SK-N-SH (cell line): ENCODE measurements at regions not wholly inside any gene's neighbourhood (a gene's known extent, or its start where the extent isn't known, plus 50 kb on each side); places are given as distances from the start of the nearest gene placed in this dataset.

Experiments used
- CTCF ChIA-PET: fragments of 300-600, 350-600 bp; formaldehyde crosslinking; extraction: SDS; loops from one replicate; lab custom pipeline; 2021; lab: Yijun Ruan, JAX
- POLR2A ChIA-PET: fragments of 350-600 bp; sonication (Branson Sonifier 250); formaldehyde crosslinking; extraction: SDS; loops from one replicate; lab custom pipeline; 2020; ENCODE audit warnings: antibody characterized with exemption, inconsistent platforms; lab: Yijun Ruan, JAX
- DNase-seq: peaks from one replicate; pipeline ENCODE4 v3.0.0; 2012
- H2AFZ ChIP-seq: fragments of 200-600 bp; sonication (generic); 2 replicates; pipeline ENCODE4 v1.8.1; 2016; ENCODE audit warnings: antibody characterized with exemption, mild to moderate bottlenecking, low read depth
- H3F3A ChIP-seq: fragments of 200-600 bp; sonication (generic); replicated peaks from 2 replicates; pipeline ENCODE3; 2016; ENCODE audit warnings: antibody characterized with exemption, mild to moderate bottlenecking; ENCODE audit not compliant: insufficient read depth
- H3K27ac ChIP-seq, 2 experiments: fragments of 200-500 bp in 1 of 2; fragments of 200-600 bp in 1 of 2; sonication (Bioruptor generic) in 1 of 2; sonication (generic), shearing (Covaris generic) in 1 of 2; 2 replicates each; pipeline versions ENCODE4 v1.5.1 to v1.6.1; 2014 to 2016; ENCODE audit warnings: low read depth in 2 of 2, inconsistent platforms in 1 of 2, low read length in 1 of 2, mild to moderate bottlenecking in 1 of 2, mixed read lengths in 1 of 2
- H3K27me3 ChIP-seq: fragments of 200-600 bp; sonication (generic), shearing (Covaris generic); 2 replicates; pipeline ENCODE4 v1.6.1; 2016; ENCODE audit warnings: mixed run types; ENCODE audit not compliant: insufficient read depth
- H3K36me3 ChIP-seq, 2 experiments: fragments of 200-500 bp in 1 of 2; fragments of 200-600 bp in 1 of 2; sonication (Bioruptor generic) in 1 of 2; sonication (generic) in 1 of 2; replicated peaks in 1 of 2; 2 replicates each; pipeline versions ENCODE3 to v1.5.1; 2014 to 2016; ENCODE audit warnings: low read length in 1 of 2, mild to moderate bottlenecking in 1 of 2; ENCODE audit not compliant: insufficient read depth in 2 of 2, control insufficient read depth in 1 of 2
- H3K4me1 ChIP-seq, 2 experiments: fragments of 200-500 bp in 1 of 2; fragments of 200-600 bp in 1 of 2; sonication (Bioruptor generic) in 1 of 2; sonication (generic), shearing (Covaris generic) in 1 of 2; 2 replicates each; pipeline versions ENCODE4 v1.5.1 to v1.6.1; 2014 to 2016; ENCODE audit warnings: low read depth in 1 of 2, low read length in 1 of 2, mixed run types in 1 of 2; ENCODE audit not compliant: insufficient read depth in 2 of 2, control insufficient read depth in 1 of 2
- H3K4me2 ChIP-seq: fragments of 200-600 bp; sonication (generic), shearing (Covaris generic); 2 replicates; pipeline ENCODE4 v1.6.1; 2017; ENCODE audit warnings: mixed run types
- H3K4me3 ChIP-seq, 2 experiments: fragments of 200-500 bp in 1 of 2; fragments of 200-600 bp in 1 of 2; sonication (Bioruptor generic) in 1 of 2; sonication (generic), shearing (Covaris generic) in 1 of 2; 2 replicates each; pipeline versions ENCODE4 v1.5.1 to v1.8.1; 2014 to 2016; ENCODE audit warnings: low read depth in 2 of 2, inconsistent platforms in 1 of 2, low read length in 1 of 2, mild to moderate bottlenecking in 1 of 2, mixed read lengths in 1 of 2, moderate library complexity in 1 of 2
- H3K79me2 ChIP-seq: fragments of 200-600 bp; sonication (generic); 2 replicates; pipeline ENCODE4 v1.8.1; 2017; ENCODE audit warnings: mild to moderate bottlenecking; ENCODE audit not compliant: insufficient read depth
- H3K9ac ChIP-seq: fragments of 200-600 bp; sonication (generic); 2 replicates; pipeline ENCODE4 v1.6.1; 2017; ENCODE audit warnings: mixed run types
- H3K9me2 ChIP-seq: fragments of 200-600 bp; sonication (generic); 2 replicates; pipeline ENCODE4 v1.6.1; 2017; ENCODE audit warnings: mixed run types
- H3K9me3 ChIP-seq: fragments of 200-600 bp; sonication (generic); 2 replicates; pipeline ENCODE4 v1.6.1; 2017; ENCODE audit warnings: mixed run types, mild to moderate bottlenecking, moderate library complexity
- H4K20me1 ChIP-seq: fragments of 200-600 bp; sonication (generic); 2 replicates; pipeline ENCODE4 v1.6.1; 2017; ENCODE audit warnings: mild to moderate bottlenecking, mixed run types; ENCODE audit not compliant: insufficient read depth
- EZH2phosphoT487 ChIP-seq: fragments of 200-600 bp; sonication (generic); IDR thresholded peaks from 2 replicates; pipeline ENCODE4 v1.6.1; 2017; ENCODE audit warnings: low read depth, mixed run types, mild to moderate bottlenecking, antibody characterized with exemption, moderate library complexity, borderline replicate concordance
- FOSL2 ChIP-seq: IDR thresholded peaks from 2 replicates; pipeline ENCODE4 v1.4.0; 2012; ENCODE audit warnings: low read depth, mild to moderate bottlenecking, moderate library complexity, borderline replicate concordance
- GATA2 ChIP-seq: sonication (generic); formaldehyde crosslinking; IDR thresholded peaks from 2 replicates; pipeline ENCODE4 v1.5.0; 2020; ENCODE audit warnings: mild to moderate bottlenecking, missing genetic modification reagents
- JUND ChIP-seq: IDR thresholded peaks from 2 replicates; pipeline ENCODE4 v1.4.0; 2012
- MEF2A ChIP-seq: IDR thresholded peaks from 2 replicates; pipeline ENCODE4 v1.4.0; 2012; ENCODE audit warnings: low read depth, borderline replicate concordance
- NRF1 ChIP-seq: IDR thresholded peaks from 2 replicates; pipeline ENCODE4 v1.6.1; 2012; ENCODE audit warnings: low read depth, mild to moderate bottlenecking, low read length
- POLR2AphosphoS5 ChIP-seq: IDR thresholded peaks from 2 replicates; pipeline ENCODE4 v1.6.1; 2012; ENCODE audit warnings: low read depth, low read length
- RCOR1 ChIP-seq: fragments of 150-350 bp; IDR thresholded peaks from 2 replicates; pipeline ENCODE4 v1.6.1; 2017; ENCODE audit warnings: antibody characterized with exemption, low read length
- RFX5 ChIP-seq: IDR thresholded peaks from 2 replicates; pipeline ENCODE4 v1.6.1; 2012; ENCODE audit warnings: mild to moderate bottlenecking, improper control_type of control experiment, low read length
- RXRA ChIP-seq: IDR thresholded peaks from 2 replicates; pipeline ENCODE4 v1.4.0; 2012; ENCODE audit warnings: low read depth, mild to moderate bottlenecking, borderline replicate concordance
- SIN3A ChIP-seq: IDR thresholded peaks from 2 replicates; pipeline ENCODE4 v1.6.1; 2012; ENCODE audit warnings: low read depth, mild to moderate bottlenecking, low read length, moderate library complexity, borderline replicate concordance
- TAF1 ChIP-seq: IDR thresholded peaks from 2 replicates; pipeline ENCODE4 v1.6.1; 2012; ENCODE audit warnings: low read depth, mild to moderate bottlenecking, low read length, moderate library complexity, borderline replicate concordance
- TEAD4 ChIP-seq: IDR thresholded peaks from 2 replicates; pipeline ENCODE4 v1.4.0; 2012; ENCODE audit warnings: mild to moderate bottlenecking, borderline replicate concordance; ENCODE audit not compliant: insufficient read depth
- YY1 ChIP-seq: IDR thresholded peaks from 2 replicates; pipeline ENCODE4 v1.4.0; 2012; ENCODE audit warnings: low read depth, mild to moderate bottlenecking
- WGBS: methylation state at CpG from one replicate; pipeline ENCODE4 v1.1.6; 2017; ENCODE audit warnings: low lambda C conversion rate; 5-methylcytosine and 5-hydroxymethylcytosine counted together
- TF ChIP-seq, protein P1 (sequence below): IDR thresholded peaks from 2 replicates; pipeline ENCODE4 v1.4.0; 2012; ENCODE audit warnings: low read depth
- TF ChIP-seq, protein P2 (sequence below): fragments of 200-600 bp; sonication (generic); IDR thresholded peaks from 2 replicates; pipeline ENCODE4 v1.6.1; 2017; ENCODE audit warnings: antibody characterized with exemption, mild to moderate bottlenecking, moderate library complexity
- TF ChIP-seq, protein P3 (sequence below): IDR thresholded peaks from 2 replicates; pipeline ENCODE4 v1.4.0; 2012; ENCODE audit warnings: low read depth, borderline replicate concordance
- TF ChIP-seq, protein P4 (sequence below): IDR thresholded peaks from 2 replicates; pipeline ENCODE4 v1.4.0; 2012; ENCODE audit warnings: low read depth, borderline replicate concordance
- TF ChIP-seq, protein P5 (sequence below): IDR thresholded peaks from 2 replicates; pipeline ENCODE4 v1.6.1; 2012; ENCODE audit warnings: mild to moderate bottlenecking, low read depth, low read length, moderate library complexity

DNA sequence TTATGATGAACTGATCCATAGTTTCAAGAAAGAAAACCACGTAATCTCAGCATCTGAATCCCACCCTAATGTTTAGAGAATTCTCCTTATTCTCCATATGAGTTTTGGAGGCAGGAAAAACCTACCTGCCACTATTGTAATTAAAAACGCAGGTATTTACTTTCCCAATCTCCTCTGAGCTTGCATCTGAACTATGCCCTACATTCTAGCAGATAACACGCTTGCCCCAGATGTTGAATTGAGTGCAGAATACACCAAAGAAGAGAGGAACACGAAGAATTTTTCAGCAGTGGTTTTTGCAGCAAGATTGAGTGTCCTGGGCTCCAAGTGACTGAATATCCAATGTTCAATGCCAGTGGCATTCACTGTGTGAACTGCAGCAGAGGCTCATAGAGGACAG is 182.4 kb downstream of the COX18 start:
- TF ChIP-seq SIN3A = no peak
- no peak for TF ChIP-seq YY1
- TF ChIP-seq RXRA = no peak
- TF ChIP-seq, protein P1, sequence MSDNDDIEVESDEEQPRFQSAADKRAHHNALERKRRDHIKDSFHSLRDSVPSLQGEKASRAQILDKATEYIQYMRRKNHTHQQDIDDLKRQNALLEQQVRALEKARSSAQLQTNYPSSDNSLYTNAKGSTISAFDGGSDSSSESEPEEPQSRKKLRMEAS = no peak
- TF ChIP-seq MEF2A = no peak
- no peak for TF ChIP-seq TAF1
- no peak for TF ChIP-seq NRF1
- TF ChIP-seq RFX5 = no peak
- no peak for TF ChIP-seq FOSL2
- no peak for TF ChIP-seq TEAD4
- TF ChIP-seq, protein P2, sequence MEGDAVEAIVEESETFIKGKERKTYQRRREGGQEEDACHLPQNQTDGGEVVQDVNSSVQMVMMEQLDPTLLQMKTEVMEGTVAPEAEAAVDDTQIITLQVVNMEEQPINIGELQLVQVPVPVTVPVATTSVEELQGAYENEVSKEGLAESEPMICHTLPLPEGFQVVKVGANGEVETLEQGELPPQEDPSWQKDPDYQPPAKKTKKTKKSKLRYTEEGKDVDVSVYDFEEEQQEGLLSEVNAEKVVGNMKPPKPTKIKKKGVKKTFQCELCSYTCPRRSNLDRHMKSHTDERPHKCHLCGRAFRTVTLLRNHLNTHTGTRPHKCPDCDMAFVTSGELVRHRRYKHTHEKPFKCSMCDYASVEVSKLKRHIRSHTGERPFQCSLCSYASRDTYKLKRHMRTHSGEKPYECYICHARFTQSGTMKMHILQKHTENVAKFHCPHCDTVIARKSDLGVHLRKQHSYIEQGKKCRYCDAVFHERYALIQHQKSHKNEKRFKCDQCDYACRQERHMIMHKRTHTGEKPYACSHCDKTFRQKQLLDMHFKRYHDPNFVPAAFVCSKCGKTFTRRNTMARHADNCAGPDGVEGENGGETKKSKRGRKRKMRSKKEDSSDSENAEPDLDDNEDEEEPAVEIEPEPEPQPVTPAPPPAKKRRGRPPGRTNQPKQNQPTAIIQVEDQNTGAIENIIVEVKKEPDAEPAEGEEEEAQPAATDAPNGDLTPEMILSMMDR = no peak
- TF ChIP-seq POLR2AphosphoS5 = no peak
- TF ChIP-seq, protein P3, sequence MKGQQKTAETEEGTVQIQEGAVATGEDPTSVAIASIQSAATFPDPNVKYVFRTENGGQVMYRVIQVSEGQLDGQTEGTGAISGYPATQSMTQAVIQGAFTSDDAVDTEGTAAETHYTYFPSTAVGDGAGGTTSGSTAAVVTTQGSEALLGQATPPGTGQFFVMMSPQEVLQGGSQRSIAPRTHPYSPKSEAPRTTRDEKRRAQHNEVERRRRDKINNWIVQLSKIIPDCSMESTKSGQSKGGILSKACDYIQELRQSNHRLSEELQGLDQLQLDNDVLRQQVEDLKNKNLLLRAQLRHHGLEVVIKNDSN = no peak
- TF ChIP-seq RCOR1 = no peak
- TF ChIP-seq, protein P4, sequence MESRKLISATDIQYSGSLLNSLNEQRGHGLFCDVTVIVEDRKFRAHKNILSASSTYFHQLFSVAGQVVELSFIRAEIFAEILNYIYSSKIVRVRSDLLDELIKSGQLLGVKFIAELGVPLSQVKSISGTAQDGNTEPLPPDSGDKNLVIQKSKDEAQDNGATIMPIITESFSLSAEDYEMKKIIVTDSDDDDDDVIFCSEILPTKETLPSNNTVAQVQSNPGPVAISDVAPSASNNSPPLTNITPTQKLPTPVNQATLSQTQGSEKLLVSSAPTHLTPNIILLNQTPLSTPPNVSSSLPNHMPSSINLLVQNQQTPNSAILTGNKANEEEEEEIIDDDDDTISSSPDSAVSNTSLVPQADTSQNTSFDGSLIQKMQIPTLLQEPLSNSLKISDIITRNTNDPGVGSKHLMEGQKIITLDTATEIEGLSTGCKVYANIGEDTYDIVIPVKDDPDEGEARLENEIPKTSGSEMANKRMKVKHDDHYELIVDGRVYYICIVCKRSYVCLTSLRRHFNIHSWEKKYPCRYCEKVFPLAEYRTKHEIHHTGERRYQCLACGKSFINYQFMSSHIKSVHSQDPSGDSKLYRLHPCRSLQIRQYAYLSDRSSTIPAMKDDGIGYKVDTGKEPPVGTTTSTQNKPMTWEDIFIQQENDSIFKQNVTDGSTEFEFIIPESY = no peak
- TF ChIP-seq GATA2 (CRISPR knock-in tag) = no peak
- no peak for TF ChIP-seq EZH2phosphoT487
- TF ChIP-seq, protein P5, sequence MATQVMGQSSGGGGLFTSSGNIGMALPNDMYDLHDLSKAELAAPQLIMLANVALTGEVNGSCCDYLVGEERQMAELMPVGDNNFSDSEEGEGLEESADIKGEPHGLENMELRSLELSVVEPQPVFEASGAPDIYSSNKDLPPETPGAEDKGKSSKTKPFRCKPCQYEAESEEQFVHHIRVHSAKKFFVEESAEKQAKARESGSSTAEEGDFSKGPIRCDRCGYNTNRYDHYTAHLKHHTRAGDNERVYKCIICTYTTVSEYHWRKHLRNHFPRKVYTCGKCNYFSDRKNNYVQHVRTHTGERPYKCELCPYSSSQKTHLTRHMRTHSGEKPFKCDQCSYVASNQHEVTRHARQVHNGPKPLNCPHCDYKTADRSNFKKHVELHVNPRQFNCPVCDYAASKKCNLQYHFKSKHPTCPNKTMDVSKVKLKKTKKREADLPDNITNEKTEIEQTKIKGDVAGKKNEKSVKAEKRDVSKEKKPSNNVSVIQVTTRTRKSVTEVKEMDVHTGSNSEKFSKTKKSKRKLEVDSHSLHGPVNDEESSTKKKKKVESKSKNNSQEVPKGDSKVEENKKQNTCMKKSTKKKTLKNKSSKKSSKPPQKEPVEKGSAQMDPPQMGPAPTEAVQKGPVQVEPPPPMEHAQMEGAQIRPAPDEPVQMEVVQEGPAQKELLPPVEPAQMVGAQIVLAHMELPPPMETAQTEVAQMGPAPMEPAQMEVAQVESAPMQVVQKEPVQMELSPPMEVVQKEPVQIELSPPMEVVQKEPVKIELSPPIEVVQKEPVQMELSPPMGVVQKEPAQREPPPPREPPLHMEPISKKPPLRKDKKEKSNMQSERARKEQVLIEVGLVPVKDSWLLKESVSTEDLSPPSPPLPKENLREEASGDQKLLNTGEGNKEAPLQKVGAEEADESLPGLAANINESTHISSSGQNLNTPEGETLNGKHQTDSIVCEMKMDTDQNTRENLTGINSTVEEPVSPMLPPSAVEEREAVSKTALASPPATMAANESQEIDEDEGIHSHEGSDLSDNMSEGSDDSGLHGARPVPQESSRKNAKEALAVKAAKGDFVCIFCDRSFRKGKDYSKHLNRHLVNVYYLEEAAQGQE = no peak
- no peak for TF ChIP-seq JUND
- Histone ChIP-seq H3K4me1 (no peaks in the 10 kb centered on the region), H3F3A (no peaks in the 10 kb centered on the region), H3K4me3 (no peak overlapping the region), H3K27me3 (no peaks in the 10 kb centered on the region), H3K79me2 (no peaks in the 10 kb centered on the region), H4K20me1 (no peaks in the 10 kb centered on the region), H3K9ac (no peak overlapping the region), H3K27ac (no peak overlapping the region), H3K36me3 (no peaks in the 10 kb centered on the region), H3K9me3 (no peaks in the 10 kb centered on the region), H2AFZ (no peak overlapping the region), H3K9me2 (no peaks in the 10 kb centered on the region), H3K4me2 (no peak overlapping the region)
- no peak for DNase-seq
- POLR2A ChIA-PET = no interaction called here
- CTCF ChIA-PET = interaction anchor here (1.2 to 2.0 kb wide), 2 partner anchors 10 to 380 kb away, joined by 3 to 7 read pairs; no protein-coding TSS in a partner anchor
- WGBS = 30% methylated on average over 4 of the region's 4 CpGs
